AG08395 (cell line): ENCODE measurements at regions not wholly inside any gene's neighbourhood (a gene's known extent, or its start where the extent isn't known, plus 50 kb on each side); places are given as distances from the start of the nearest gene placed in this dataset.
"Not testable (repeated sequence)": the region's sequence is repeated elsewhere in the genome, so short reads cannot be mapped to it uniquely, and the experiment has no call there.

ENCODE experiments used
- DNase-seq: peaks from one replicate; pipeline ENCODE4 v3.0.0; 2012; ENCODE audit warnings: mixed read lengths, low spot score

DNA sequence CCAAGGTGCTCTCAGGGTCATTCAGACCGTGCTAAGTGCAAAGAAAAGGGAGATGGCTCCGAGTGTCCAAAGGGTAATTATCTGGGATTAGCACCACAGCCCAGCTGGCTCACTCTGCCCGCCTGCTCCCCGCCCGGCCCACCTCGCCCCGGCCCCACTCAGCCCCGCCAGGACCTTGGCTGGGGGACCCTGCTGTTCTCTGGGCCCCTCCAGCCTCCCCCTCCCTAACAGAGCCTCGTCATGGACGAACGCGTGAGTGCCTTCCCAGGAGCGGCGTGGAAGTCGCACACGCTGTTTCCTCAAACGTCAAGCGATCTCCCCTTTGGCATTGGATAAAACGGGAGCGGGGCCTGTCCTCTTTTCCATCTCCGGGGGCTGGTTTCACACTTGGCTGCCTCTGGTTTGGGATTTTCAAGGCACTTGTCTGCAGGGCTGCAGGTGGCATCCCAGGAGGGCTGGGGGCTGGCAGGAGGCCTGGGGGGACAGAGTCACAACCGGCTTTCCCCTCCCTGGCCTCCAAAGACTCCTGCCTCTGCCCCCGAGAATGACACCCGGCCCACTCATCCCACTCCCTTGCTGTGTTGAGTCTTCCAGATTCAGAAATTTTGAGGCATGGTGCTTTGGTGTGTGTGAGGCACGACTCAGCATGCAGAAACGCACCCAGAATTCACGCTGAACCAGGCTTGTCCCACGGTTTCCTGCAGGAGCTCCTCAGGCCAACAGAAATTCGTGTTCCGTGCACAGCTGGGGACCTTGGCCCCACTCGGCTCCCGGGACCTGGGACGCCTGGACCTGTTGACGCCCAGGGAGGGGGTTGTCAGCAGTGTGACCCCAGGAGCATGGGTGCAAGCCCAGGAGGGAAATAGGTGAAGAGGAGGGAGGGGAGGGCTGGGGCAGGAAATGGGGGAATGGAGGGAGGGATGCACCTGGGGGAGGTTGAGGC lies 110.0 kb downstream of the PDGFA start:
- no peak for DNase-seq

DNA sequence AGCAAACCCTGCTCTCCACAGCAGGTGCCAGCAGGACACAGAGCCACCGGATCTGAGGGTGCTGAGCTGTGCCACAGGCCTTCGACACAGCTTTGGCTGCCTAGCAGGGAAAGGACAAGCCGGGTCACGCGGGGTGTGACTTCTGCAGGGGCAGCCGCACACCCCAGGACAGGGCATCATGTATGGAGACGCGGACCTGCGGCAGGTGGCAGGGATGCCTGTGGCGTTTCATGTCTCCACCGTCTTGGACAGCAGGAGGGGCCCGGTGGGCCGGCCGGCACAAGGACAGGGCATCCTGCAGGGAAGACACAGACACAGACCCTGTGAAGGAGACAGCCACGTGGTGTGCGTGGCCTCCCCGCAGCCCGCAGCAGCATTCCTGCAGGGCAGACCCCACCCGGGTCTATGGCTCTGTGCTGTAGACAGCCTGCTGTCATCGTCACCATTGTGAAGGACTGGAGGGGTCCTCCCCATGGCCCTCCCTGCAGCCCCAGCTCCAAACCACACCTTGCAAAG lies 109.2 kb downstream of the PDGFA start:
- DNase-seq = no peak

DNA sequence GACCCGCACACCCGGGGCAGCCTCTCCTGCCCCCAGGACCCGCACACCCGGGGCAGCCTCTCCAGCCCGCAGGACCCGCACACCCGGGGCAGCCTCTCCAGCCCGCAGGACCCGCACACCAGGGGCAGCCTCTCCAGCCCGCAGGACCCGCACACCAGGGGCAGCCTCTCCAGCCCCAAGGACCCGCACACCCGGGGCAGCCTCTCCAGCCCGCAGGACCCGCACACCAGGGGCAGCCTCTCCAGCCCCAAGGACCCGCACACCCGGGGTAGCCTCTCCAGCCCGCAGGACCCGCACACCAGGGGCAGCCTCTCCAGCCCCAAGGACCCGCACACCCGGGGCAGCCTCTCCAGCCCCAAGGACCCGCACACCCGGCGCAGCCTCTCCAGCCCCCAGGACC lies 108.5 kb downstream of the PDGFA start:
- DNase-seq = not testable (repeated sequence)

DNA sequence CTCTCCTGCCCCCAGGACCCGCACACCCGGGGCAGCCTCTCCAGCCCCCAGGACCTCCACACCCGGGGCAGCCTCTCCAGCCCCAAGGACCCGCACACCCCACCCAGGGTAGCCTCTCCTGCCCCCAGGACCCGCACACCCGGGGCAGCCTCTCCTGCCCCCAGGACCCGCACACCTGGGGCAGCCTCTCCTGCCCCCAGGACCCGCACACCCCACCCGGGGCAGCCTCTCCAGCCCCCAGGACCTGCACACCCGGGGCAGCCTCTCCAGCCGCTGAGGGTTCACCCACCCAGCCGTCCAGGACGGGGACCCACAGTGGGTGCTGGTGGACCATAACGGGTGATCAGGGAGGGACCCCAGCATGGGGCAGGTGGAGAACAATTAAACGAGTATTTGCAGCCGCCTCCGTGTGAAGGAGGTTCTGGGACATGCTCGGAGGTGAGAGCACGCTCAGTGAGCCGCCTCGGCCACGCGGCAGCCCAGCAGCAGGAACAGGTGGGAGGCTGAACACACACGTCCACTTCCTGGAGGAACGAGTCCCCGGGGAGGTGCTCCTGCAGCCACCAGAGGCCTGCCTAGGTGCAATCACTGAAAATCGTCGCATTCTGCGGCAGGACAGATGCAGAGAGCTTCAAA lies 107.9 kb downstream of the PDGFA start:
- no peak for DNase-seq

DNA sequence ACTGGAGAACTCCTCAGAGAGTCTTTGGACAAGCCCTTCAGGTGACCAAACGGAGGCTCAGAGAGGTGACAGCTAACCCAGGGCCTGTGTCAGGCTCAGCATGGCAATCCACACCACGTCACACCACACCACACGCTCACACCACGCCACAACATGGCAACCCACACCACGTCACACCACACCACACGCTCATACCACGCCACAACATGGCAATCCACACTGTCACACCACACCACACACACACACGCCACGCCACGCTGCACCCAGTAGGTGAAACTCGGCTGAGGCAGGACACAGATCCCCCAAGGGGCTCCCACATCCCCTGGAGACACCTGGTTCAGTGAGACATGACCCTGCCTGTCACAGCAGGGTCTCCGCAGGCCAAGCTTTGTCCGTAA lies 107.3 kb downstream of the PDGFA start:
- DNase-seq = no peak

DNA sequence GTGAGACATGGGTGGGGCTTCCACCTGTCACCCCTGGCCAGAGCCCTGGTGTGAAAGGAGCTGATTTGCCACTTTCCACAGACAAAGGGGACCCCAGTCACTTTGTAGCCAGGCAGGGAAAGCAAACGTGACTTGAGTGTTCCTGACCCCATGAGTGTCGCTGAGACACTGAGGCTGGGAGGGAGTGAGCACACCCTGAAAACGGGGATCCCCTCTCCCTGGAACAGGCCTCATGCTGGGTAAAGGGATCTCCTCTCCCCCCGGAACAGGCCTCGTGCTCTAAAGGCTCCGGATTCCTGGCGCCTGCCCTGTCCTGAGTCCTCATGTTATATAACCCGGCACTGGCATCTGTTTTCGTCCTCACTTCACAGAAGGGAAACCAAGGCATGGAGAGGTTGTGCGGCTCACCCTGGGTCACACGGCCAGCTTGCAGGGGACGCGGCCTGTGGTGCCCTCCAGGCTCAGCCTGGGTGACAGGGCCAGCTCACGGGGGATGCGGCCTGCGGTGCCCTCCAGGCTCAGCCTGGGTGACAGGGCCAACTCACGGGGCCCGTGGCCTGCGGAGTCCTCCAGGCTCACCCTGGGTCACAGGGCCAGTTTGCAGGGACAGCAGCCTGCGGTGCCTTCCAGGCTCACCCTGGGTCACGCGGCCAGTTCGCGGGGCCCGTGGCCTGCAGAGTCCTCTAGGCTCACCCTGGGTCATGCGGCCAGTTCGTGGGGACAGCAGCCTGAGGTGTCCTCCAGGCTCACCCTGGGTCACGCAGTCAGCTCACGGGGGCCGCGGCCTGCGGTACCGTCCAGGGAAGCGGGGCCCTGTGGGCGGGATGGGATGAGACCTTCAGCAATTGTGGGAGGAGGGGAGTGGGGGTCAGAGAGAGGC lies 104.7 kb downstream of the PDGFA start:
- no peak for DNase-seq

DNA sequence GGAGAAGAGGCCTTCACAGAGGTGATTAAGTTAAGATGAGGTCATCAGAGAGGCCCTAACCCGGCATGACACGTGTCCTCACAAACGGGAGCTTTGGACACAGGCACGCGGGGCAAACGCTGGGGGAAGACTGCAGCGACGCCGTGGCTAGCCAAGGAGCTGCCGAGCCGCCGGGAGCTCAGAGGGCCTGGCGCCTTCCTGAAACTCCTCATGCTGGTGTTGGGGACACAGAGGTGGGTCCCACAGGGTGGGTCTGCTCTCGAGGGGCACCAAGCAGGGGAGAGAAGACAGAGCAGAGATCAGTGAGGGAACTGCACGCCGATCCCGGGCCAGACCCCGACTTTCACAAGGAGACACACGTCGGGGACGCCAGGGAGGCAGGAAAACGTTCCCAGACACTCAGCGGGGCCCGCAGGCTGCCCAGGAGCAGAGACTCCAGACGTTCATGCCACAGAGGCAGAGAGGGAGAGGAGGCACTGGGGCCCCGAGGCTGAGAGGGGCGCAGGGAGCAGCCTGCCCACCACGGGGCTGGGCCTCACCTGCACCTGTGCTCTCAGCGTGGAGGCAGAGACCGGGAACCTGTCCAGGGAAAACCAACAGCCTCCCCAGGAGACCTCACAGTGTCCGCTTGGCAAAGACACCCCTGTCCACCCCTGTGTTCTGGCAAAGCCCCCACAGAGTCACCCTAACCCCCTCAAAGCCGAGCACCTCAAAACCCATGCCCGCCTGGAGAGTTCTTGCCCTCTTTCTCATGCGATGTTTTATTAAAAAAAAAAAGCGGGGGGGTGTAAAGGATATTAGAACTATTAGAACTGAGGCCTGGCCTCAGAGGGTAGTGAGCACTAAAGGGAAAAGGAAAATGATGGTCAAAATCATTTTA lies 103.8 kb downstream of the PDGFA start:
- DNase-seq = no peak

DNA sequence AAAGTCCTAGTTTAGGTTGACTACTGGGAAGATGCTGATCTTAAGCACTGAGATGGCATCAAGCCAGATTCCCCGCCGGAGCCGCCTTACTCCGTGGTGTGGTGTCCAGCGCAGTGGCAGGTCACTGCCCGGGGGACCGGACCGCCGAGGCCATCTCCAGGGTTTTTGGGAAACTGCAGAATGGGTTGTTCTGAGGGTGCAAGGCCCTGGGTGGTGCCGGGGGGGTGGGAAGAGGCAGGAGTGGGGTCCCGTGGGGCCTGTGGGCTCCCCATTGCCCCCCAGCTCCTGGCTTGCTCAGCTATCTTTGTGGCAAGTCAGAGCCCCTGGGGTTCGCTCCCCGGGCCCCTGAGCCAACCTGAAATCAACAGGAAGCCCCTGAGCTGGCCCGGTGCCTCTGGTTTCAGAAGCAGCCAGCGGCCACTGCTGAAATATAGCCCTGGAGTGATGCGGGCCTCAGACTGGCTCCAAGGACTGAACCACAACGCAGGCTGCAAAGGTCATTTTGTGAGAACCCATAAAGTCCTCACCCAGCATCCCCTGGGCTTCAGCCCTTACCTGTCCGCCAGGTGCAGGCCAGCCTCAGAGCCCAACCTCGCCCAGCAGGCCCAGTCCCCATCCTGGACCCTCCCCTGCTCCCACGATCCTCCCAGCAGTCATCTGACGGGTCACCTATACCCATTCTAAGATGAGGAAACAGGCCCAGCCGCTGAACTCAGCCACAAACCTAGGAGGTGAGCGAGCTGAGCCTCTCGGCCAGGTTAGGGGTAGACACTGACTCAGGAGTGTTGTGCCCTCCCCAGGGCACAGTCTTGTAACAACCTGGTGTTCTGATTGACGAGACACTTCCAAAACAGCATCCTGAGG lies 102.7 kb downstream of the PDGFA start:
- no peak for DNase-seq

DNA sequence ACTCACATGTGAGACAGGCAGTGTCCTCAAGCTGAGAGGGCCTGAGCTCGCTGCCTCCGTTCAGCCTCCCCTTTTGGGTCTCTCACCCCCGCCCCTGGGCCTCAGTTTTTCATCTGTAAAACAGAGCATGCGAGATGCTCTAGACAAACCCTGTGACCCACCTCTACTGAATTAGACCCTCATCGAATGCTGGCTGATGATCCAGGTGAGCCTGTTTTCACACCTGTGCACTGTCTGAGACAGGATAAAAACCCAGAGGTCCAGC lies 102.1 kb downstream of the PDGFA start:
- DNase-seq = no peak

DNA sequence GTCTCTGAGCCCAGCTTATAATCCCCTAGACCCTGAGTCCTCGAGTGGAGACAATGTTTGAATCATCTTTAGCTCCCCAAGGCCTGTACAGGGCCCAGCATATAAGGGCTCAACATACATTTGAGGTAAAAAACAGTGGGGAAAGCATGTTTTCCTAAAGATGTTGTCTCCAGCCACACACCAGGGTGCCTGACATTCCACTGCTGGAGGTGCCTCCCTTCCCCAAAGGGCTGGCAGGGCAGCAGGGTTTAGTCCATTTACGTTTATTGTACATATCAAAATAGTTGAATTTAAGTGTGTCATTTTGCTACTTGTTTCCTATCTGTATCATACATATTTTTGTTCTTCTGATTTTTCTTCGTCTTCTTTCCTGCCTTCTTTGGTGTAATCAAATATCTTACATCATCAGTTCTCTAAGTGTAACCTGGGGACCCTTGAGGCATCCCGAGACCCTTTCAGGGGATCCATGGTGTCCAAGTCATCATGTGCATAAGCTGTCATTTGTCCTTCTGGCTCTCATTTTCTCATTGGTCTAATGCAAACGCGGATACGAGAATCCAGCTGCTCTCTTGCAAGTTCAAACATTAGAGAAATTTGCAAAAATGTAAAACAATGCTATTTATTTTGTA lies 101.6 kb downstream of the PDGFA start:
- no peak for DNase-seq

DNA sequence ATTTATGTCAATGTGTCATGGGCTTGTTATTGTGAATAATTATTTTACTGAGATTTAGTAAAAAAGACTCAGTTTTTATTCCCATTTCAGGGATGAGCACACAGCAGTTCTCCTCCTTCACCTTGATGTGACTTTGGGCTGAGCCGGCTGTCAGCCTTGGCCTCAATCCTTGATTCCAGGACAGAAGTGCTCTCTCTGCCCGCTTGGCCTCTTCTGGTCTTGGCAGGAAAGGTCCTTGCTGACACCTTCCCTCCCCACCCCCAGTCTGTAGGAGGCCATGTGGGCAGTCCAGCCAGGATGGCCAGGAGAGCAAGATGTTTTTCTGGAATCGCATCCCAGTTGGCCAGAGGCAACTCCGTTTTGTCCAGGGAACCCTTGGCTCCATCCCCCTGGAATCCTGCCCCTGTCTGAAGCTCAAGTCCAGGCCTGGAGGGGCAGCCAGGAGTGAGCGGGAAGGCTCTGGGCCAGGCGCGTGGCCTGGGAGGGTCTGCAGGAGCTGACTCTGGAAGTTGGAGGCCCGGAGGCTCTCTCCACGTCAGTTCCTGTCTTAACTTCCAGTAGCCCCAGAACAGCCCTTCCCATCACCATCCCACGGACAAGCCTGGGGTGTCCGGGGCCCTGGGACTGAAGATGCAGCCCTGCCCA lies 100.9 kb downstream of the PDGFA start:
- no peak for DNase-seq

DNA sequence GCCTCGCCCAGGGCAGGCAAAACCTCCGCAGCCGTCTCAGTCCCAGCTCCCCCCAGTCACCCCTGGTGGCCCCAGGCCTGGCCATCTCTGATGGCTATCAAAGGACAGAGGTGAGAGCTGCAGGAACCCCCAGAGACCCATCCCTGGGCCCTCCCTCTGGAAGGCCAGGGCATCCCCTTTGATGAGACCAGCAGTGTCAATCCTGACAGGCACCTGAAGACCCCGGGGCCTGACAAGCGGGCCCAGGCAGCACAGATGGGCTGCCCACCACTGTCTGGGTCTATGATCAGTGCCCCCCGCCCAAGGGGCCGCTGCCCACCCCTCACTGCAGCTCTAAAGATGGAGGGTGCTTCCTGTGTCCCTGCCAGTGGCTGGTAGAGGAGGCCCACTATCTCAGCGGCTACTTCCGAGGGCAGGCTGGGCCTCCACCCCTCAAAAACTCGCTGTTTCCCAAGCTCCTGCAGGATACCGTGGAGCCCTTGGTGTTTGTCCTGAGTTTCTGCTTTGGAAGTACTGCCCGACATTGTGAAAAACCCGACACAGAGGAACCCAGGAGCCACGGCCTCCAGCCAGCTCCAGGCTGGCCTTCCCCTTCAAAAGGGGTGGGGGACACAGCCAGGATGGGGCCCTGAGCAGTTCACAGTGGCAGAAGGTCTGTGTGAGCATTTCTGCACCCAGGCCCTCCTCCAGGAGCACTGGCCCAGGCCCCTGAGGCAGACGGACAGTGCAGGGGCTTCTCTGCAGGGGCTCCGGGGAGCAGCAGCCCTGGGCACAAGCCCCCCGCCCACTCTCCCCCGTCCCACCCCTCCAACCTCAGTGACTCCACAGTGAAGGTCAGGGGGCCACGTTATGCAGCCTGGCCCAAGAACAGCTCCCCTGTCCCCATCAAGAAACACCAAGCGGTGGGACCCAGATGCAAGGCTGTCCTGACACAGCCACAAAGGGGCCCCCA lies 99.2 kb downstream of the PDGFA start:
- DNase-seq = no peak

DNA sequence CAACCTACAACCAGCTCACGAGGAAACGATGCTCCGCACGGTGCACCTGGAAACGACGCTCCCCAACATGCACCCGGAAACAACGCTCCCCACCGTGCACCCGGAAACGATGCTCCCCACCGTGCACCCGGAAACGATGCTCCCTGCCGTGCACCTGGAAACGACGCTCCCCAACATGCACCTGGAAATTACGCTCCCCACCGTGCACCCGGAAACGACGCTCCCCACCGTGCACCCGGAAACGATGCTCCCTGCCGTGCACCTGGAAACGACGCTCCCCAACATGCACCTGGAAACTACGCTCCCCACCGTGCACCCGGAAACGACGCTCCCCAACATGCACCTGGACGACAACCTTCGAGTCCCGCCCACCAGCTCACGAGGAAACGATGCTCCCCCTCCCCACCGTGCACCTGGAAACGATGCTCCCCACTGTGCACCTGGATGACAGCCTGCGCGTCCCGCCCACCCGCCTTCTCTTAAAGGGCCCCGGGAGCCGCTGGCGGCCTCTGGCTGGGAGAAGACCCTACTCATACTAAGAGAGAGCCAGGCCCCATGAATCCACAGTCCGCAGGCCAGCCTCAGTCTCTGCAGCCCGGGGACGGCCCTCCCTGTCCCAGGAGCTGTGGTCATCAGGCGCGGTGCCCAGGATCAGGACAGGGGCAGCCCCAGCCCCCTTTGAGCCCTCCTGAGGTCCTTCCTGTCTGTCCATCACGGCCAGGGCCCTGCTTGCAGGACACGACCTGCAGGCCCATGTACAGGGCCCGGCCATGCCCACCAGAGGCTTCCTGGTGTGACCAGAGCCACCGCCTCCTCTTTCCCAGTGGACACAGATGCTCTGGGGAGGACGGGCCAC lies 98.3 kb downstream of the PDGFA start:
- no peak for DNase-seq

DNA sequence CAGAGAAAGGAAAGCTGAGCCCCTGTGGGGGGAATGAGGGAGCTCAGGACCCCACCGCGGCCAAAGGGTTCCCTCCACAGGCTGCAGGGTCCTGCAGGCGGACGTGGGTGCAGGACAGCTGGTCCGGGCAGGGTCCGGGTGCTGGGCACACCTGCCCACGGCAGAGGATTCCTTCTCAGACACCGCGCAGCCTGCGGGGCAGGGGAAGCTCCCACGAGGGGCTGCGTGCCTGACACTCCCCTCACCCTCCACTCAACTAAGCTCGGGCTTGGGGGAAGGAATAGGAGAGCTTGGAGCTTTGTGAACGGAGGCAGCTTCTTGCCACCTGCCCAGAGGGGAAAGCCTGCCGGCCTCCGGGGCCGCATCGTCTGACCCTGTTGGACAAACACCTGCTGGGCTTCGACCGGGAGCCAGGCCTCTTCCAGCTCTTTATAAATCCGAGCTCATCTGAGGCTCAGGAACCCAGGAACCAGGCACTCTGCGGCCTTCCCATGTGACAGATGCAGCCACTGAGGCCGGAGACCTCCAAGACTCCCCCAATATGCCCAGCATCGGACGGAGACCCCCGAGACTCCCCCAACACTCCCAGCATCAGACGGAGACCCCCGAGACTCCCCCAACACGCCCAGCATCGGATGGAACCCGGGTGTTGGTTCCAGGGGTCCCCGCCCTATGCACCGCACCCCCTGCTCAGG lies 97.3 kb downstream of the PDGFA start:
- DNase-seq = no peak

DNA sequence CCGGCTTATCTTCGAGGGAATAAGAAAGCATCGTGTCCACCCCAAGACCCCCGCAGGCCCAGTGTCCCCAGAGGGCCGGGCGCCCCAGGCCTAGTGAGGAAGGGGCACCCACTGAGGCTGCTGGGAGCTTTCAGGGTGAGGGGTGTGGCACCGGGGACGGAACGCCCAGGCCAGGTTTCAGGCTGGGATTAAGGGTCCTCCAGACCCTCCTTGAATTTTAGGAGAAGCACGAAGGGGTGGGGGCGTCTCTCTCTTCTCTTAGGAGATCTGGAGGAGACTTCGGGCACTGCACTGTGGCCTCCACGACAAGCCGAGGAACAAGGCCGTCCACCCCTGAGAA lies 96.8 kb downstream of the PDGFA start:
- no peak for DNase-seq

DNA sequence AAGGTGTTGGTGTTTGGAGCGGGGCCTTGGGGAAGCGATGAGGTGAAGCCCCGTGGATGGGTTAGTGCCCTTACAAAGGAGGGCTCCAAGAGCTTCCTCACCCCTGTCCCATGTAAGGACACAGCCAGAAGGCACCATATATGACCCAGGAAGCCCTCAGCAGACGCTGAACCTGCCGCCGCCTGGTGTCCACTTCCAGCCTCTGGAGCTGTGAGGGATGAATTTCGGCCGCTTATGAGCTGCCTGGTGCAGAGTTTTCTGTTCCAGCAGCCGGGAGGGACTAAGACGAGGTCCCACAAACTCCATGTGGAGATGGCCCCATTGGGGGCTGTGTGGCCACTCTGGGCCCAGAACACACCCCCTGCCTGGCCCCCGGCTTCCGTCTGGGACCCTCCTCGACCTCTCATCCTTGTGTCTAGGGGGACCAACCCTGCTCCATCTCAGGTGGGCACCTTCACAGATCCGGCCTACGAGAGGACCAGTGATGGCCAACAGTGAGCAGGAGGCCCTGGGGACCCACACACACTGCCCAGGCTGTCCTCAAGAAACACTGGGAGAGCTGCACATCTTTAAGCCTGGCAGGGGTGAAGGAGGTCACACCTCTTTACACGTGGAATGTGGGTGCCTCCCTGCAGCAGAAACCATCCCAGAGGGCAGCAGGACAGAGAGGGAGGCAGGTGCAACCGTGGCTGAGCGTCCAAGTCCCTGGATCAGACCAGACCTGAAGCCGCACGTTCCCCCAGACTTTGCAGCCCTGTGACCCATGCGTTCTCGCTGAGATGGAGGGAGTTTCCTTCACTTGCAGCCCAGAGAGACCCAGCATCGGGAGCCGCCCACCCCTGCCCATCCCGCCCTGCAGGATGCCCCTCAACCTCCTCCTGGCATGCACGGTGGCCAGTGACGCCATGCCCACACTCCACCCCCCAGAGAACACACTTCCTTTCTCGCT lies 96.1 kb downstream of the PDGFA start:
- no peak for DNase-seq
